Liver (tissue), 8 donors: ENCODE measurements at regions not wholly inside any gene's neighbourhood (a gene's known extent, or its start where the extent isn't known, plus 50 kb on each side); places are given as distances from the start of the nearest gene placed in this dataset.

ENCODE experiments used
- DNase-seq: peaks from one replicate; pipeline ENCODE4 v3.0.0-alpha.2; 2017; ENCODE audit warnings: low spot score
- H3K27ac ChIP-seq, 2 donors: one replicate each; pipeline ENCODE4 v1.7.0; 2013; ENCODE audit warnings: inconsistent platforms in 2 of 2, low read length in 2 of 2, control low read depth in 1 of 2, low read depth in 1 of 2, mild to moderate bottlenecking in 1 of 2
- H3K27me3 ChIP-seq, 4 donors: one replicate each; pipeline versions ENCODE4 v1.6.1 to v1.7.0; 2013; ENCODE audit warnings: low read length in 3 of 4, inconsistent platforms in 1 of 4, mild to moderate bottlenecking in 1 of 4, moderate library complexity in 1 of 4; ENCODE audit not compliant: control insufficient read depth in 4 of 4, insufficient read depth in 4 of 4
- H3K36me3 ChIP-seq, 4 donors: one replicate each; pipeline versions ENCODE4 v1.6.1 to v1.7.0; 2013; ENCODE audit warnings: low read length in 3 of 4, mild to moderate bottlenecking in 3 of 4, low read depth in 1 of 4, moderate library complexity in 1 of 4; ENCODE audit not compliant: control insufficient read depth in 4 of 4, insufficient read depth in 3 of 4
- H3K4me1 ChIP-seq, 4 donors: one replicate each; pipeline versions ENCODE4 v1.6.1 to v1.7.0; 2013; ENCODE audit warnings: low read length in 3 of 4, mild to moderate bottlenecking in 3 of 4, moderate library complexity in 1 of 4; ENCODE audit not compliant: control insufficient read depth in 4 of 4, insufficient read depth in 4 of 4
- H3K4me3 ChIP-seq, 3 donors: one replicate each; pipeline versions ENCODE4 v1.6.1 to v1.7.0; 2013; ENCODE audit warnings: low read length in 3 of 3, control low read depth in 1 of 3, low read depth in 1 of 3, mild to moderate bottlenecking in 1 of 3
- H3K9ac ChIP-seq, 2 donors: one replicate each; pipeline ENCODE4 v1.7.0; 2013; ENCODE audit warnings: low read length in 2 of 2, mild to moderate bottlenecking in 2 of 2, moderate library complexity in 2 of 2, control low read depth in 1 of 2, low read depth in 1 of 2
- H3K9me3 ChIP-seq, 4 donors: one replicate each; pipeline versions ENCODE4 v1.6.1 to v1.7.0; 2013; ENCODE audit warnings: low read length in 3 of 4; ENCODE audit not compliant: control insufficient read depth in 4 of 4
- FOXA1 ChIP-seq: IDR thresholded peaks from 2 replicates; pipeline ENCODE4 v1.6.1; 2016; ENCODE audit warnings: antibody characterized with exemption
- FOXA2 ChIP-seq: IDR thresholded peaks from 2 replicates; pipeline ENCODE4 v1.6.1; 2016; ENCODE audit warnings: antibody characterized with exemption
- GABPA ChIP-seq, 2 donors: IDR thresholded peaks in 1 of 2; conservative IDR thresholded peaks in 1 of 2; 2 replicates each; pipeline ENCODE4 v1.6.1; 2016; ENCODE audit warnings: antibody characterized with exemption in 2 of 2, mild to moderate bottlenecking in 1 of 2, moderate library complexity in 1 of 2
- HNF4A ChIP-seq, 2 donors: conservative IDR thresholded peaks; 2 replicates each; pipeline ENCODE4 v1.6.1; 2016; ENCODE audit warnings: antibody characterized with exemption in 2 of 2, mild to moderate bottlenecking in 2 of 2
- HNF4G ChIP-seq: IDR thresholded peaks from 2 replicates; pipeline ENCODE4 v1.6.1; 2016; ENCODE audit warnings: antibody characterized with exemption
- JUND ChIP-seq, 2 donors: IDR thresholded peaks; 2 replicates each; pipeline ENCODE4 v1.6.1; 2016; ENCODE audit warnings: antibody characterized with exemption in 2 of 2
- NR2F2 ChIP-seq: IDR thresholded peaks from 2 replicates; pipeline ENCODE4 v1.6.1; 2016; ENCODE audit warnings: antibody characterized with exemption
- RAD21 ChIP-seq, 2 donors: IDR thresholded peaks; 2 replicates each; pipeline ENCODE4 v1.6.1; 2016; ENCODE audit warnings: antibody characterized with exemption in 2 of 2, mild to moderate bottlenecking in 2 of 2
- RXRA ChIP-seq, 2 donors: IDR thresholded peaks; 2 replicates each; pipeline ENCODE4 v1.6.1; 2017 to 2018; ENCODE audit warnings: antibody characterized with exemption in 2 of 2, mild to moderate bottlenecking in 1 of 2
- TAF1 ChIP-seq: conservative IDR thresholded peaks from 2 replicates; pipeline ENCODE4 v1.6.1; 2016; ENCODE audit warnings: antibody characterized with exemption, mild to moderate bottlenecking
- WGBS: extraction: QIAGEN DNeasy Blood & Tissue Kit; methylation state at CpG from one replicate; pipeline ENCODE4 v1.1.7; 2013; 5-methylcytosine and 5-hydroxymethylcytosine counted together
- TF ChIP-seq, protein P1 (sequence below): fragments of 150-350 bp; IDR thresholded peaks from 2 replicates; pipeline ENCODE4 v1.5.1; 2017; ENCODE audit warnings: improper control_type of control experiment, low read depth, low read length; ENCODE audit not compliant: missing input control
- TF ChIP-seq, protein P2 (sequence below): IDR thresholded peaks from 2 replicates; pipeline ENCODE4 v1.6.1; 2016; ENCODE audit warnings: antibody characterized with exemption, mild to moderate bottlenecking
- donor health status: healthy.
- donor health status: healthy.
- donor health status: healthy.
- donor health status: healthy.
- donor health status: healthy.

DNA sequence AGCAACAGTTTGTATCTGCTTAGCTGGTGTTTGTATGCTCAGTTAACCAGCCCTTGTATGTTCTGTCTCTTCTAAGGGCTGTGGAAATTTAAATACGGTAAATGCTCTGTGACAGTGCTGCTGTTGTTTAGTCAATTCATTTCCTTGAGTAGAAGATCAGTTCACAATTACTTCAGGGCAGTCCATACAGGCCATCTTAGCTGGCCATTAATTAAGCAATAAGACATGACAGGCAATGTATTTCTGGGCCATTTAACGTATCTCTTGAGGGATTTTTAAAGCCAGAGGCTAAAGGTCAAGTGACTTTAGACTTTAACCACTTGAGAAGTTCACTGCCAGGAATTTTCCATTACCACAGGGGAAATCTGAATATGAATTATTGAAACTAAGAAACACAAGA lies 351.8 kb downstream of the ZIC1 start (continued):
- TF ChIP-seq RXRA (IDR thresholded peaks at IDR 0.05) = no peak
- TF ChIP-seq, protein P1, sequence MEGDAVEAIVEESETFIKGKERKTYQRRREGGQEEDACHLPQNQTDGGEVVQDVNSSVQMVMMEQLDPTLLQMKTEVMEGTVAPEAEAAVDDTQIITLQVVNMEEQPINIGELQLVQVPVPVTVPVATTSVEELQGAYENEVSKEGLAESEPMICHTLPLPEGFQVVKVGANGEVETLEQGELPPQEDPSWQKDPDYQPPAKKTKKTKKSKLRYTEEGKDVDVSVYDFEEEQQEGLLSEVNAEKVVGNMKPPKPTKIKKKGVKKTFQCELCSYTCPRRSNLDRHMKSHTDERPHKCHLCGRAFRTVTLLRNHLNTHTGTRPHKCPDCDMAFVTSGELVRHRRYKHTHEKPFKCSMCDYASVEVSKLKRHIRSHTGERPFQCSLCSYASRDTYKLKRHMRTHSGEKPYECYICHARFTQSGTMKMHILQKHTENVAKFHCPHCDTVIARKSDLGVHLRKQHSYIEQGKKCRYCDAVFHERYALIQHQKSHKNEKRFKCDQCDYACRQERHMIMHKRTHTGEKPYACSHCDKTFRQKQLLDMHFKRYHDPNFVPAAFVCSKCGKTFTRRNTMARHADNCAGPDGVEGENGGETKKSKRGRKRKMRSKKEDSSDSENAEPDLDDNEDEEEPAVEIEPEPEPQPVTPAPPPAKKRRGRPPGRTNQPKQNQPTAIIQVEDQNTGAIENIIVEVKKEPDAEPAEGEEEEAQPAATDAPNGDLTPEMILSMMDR = no peak
- TF ChIP-seq FOXA2 = no peak
- TF ChIP-seq FOXA1 = no peak
- TF ChIP-seq RAD21 (IDR thresholded peaks at IDR 0.05) = no peak

DNA sequence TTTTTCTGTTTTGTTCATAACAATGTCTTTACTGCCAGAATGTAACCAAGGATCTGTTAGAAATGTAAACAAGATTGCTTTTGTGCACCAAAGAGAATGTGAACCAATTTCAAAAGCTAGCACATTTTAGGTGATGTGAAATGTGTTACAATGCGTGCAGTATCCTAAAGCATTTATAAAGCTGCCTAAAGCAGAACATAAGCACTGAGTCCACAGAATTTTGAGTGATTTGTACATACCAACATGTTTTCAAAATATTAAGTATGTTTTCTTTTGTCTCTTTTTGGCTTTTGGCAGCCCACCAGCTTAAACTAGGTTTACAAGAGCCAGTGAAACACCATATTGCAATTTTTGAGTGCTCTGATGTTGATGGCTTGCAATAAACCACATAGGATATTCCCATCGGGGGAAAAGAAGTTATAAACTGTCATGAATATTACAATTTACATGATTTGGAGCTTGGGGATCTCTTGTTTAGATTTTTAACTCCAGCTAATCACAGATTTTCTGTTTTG lies 364.0 kb downstream of the ZIC1 start:
- no peak overlapping the region for H3K27ac ChIP-seq
- H3K4me3 ChIP-seq = no peak overlapping the region
- H3K9me3 ChIP-seq = no peaks in the 10 kb centered on the region
- TF ChIP-seq RXRA (IDR thresholded peaks at IDR 0.05) (no peak), NR2F2 (no peak), HNF4G (no peak), TAF1 (no peak), FOXA1 (no peak), FOXA2 (no peak), HNF4A (conservative IDR thresholded peaks at IDR 0.05) (no peak), JUND (IDR thresholded peaks at IDR 0.05) (no peak)
- TF ChIP-seq, protein P2, sequence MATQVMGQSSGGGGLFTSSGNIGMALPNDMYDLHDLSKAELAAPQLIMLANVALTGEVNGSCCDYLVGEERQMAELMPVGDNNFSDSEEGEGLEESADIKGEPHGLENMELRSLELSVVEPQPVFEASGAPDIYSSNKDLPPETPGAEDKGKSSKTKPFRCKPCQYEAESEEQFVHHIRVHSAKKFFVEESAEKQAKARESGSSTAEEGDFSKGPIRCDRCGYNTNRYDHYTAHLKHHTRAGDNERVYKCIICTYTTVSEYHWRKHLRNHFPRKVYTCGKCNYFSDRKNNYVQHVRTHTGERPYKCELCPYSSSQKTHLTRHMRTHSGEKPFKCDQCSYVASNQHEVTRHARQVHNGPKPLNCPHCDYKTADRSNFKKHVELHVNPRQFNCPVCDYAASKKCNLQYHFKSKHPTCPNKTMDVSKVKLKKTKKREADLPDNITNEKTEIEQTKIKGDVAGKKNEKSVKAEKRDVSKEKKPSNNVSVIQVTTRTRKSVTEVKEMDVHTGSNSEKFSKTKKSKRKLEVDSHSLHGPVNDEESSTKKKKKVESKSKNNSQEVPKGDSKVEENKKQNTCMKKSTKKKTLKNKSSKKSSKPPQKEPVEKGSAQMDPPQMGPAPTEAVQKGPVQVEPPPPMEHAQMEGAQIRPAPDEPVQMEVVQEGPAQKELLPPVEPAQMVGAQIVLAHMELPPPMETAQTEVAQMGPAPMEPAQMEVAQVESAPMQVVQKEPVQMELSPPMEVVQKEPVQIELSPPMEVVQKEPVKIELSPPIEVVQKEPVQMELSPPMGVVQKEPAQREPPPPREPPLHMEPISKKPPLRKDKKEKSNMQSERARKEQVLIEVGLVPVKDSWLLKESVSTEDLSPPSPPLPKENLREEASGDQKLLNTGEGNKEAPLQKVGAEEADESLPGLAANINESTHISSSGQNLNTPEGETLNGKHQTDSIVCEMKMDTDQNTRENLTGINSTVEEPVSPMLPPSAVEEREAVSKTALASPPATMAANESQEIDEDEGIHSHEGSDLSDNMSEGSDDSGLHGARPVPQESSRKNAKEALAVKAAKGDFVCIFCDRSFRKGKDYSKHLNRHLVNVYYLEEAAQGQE = no peak
- 67% methylated on average over 2 of the region's 2 CpGs for WGBS
- H3K4me1 ChIP-seq = no peaks in the 10 kb centered on the region
- no peak for DNase-seq
- no peaks in the 10 kb centered on the region for H3K36me3 ChIP-seq
- H3K9ac ChIP-seq = no peak overlapping the region
- no peaks in the 10 kb centered on the region for H3K27me3 ChIP-seq

DNA sequence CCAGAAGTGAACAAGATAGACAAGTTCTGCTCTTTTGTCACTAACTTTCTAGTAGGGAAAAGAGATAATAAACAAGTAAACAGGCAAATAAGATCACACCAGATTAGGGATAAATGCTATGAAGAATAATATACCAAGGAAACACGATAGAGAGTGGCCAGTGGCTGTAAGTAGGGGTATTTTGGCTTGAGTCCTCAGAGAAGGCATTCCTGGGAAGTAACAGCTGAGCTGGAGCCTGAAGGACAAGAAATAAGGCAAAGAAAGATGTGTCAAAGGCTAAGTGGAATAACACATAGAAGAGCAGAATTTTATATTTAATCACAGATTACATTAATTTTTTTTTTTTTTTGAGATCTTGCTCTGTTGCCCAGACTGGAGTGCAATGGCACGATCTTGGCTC lies 366.2 kb downstream of the ZIC1 start:
- H3K9ac ChIP-seq = no peak overlapping the region
- no peaks in the 10 kb centered on the region for H3K9me3 ChIP-seq
- no peak overlapping the region for H3K4me3 ChIP-seq
- WGBS = 73% methylated on average over 2 of the region's 2 CpGs
- no peak for DNase-seq
- no peaks in the 10 kb centered on the region for H3K36me3 ChIP-seq
- no peak for TF ChIP-seq FOXA2
- TF ChIP-seq HNF4A (conservative IDR thresholded peaks at IDR 0.05) = no peak
- TF ChIP-seq JUND (IDR thresholded peaks at IDR 0.05) = no peak
- TF ChIP-seq TAF1 = no peak
- no peak for TF ChIP-seq GABPA (IDR thresholded peaks at IDR 0.05 in 1 of 2, conservative IDR thresholded peaks at IDR 0.05 in 1 of 2)
- TF ChIP-seq NR2F2 = no peak
- H3K4me1 ChIP-seq = no peaks in the 10 kb centered on the region
- H3K27me3 ChIP-seq = no peaks in the 10 kb centered on the region
- no peak overlapping the region for H3K27ac ChIP-seq
